Stimulated activated naive CD8-positive, alpha-beta T cell treated with anti-CD3 and anti-CD28 coated beads, Interleukin-15, amount 100 ng/mL, for 72 hours (primary cell): ENCODE measurements at regions not wholly inside any gene's neighbourhood (a gene's known extent, or its start where the extent isn't known, plus 50 kb on each side); places are given as distances from the start of the nearest gene placed in this dataset.
"Not testable (repeated sequence)": the region's sequence is repeated elsewhere in the genome, so short reads cannot be mapped to it uniquely, and the experiment has no call there.

Experiments used
- ATAC-seq: fragments of 150-1000 bp; cut with Tn5 transposase; 2 replicates; pipeline ENCODE4 v1.10.0; 2021; ENCODE audit warnings: mild to moderate bottlenecking, moderate library complexity
- DNase-seq, 2 donors: peaks; one replicate each; pipeline ENCODE4 v3.0.0; 2021 to 2022
- H3K27ac Mint-ChIP-seq, 2 donors: one replicate each; pipeline ENCODE4 v1.8.0; 2022; ENCODE audit warnings: mild to moderate bottlenecking in 2 of 2, mixed read lengths in 2 of 2, moderate library complexity in 2 of 2
- H3K27me3 Mint-ChIP-seq: one replicate; pipeline ENCODE4 v1.8.0; 2022; ENCODE audit warnings: mixed read lengths
- H3K4me1 Mint-ChIP-seq: one replicate; pipeline ENCODE4 v1.8.0; 2022; ENCODE audit warnings: mild to moderate bottlenecking, mixed read lengths
- H3K4me3 Mint-ChIP-seq, 2 donors: one replicate each; pipeline ENCODE4 v1.8.0; 2022; ENCODE audit warnings: mild to moderate bottlenecking in 2 of 2, mixed read lengths in 2 of 2, moderate library complexity in 1 of 2
- H3K9me3 Mint-ChIP-seq, 2 donors: one replicate each; pipeline ENCODE4 v1.8.0; 2022; ENCODE audit warnings: mixed read lengths in 2 of 2

DNA sequence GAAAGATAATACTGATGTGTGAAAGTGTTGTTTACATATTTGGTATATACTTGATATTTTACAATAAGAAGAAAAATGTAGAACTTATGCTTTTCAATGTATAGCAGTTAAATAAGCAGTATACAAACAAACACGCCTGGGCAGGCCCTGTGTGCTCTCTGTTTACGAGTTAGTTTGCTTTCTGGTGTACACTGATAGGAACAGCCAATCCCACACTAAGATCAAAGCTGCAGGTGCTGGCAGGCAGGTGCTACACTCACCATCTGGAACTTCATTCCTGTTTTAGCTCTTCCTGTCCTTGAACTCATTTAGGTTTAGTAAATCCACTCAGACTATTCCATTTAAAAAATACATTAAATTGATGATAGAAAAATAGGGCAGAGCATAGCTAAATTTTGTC, 614.7 kb upstream of the ST8SIA4 start:
- no peaks in the 10 kb centered on the region for H3K27me3 Mint-ChIP-seq
- H3K4me1 Mint-ChIP-seq, result no peaks in the 10 kb centered on the region
- peaks cover 4 to 5% of the 10 kb centered on the region in 2 donors for H3K9me3 Mint-ChIP-seq
- ATAC-seq (no peak), DNase-seq (no peak)
- no peak overlapping the region for H3K27ac Mint-ChIP-seq
- no peak overlapping the region for H3K4me3 Mint-ChIP-seq

DNA sequence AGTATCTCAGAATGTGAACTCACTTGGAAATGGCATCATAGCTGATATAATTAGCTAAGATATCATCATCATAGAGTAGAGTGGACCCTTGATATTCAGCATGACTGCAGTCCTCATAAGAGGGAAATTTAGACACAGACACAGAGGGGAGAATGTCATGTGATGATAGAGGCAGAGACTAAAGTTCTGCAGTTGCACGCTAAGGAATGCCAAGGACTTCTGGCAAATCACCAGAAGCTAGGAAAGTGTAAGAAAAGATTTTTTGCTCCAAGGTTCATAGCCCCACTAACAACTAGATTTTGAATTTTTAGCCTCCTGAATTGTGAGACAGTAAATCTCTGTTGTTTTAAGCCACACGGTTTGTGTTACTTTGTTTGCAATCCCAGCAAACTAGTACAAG, 612.6 kb upstream of the ST8SIA4 start:
- no peak for ATAC-seq
- H3K9me3 Mint-ChIP-seq, result peaks cover 0 to 4% of the 10 kb centered on the region in 2 donors
- no peaks in the 10 kb centered on the region for H3K4me1 Mint-ChIP-seq

GRCh38 chr5:101505891-101506570, 602.9 kb upstream of the ST8SIA4 start:
- DNase-seq (no peak), ATAC-seq (peak; percentile 50)
- H3K4me1 Mint-ChIP-seq, result no peaks in the 10 kb centered on the region
- no peak overlapping the region for H3K4me3 Mint-ChIP-seq
- no peaks in the 10 kb centered on the region for H3K27me3 Mint-ChIP-seq
- no peak overlapping the region for H3K27ac Mint-ChIP-seq
- peaks cover 10 to 15% of the 10 kb centered on the region in 2 donors for H3K9me3 Mint-ChIP-seq

More for the DNA sequence above, 612.6 kb upstream of the ST8SIA4 start:
- Mint-ChIP-seq H3K27ac (no peak overlapping the region), H3K4me3 (no peak overlapping the region), H3K27me3 (no peaks in the 10 kb centered on the region)
- no peak for DNase-seq

DNA sequence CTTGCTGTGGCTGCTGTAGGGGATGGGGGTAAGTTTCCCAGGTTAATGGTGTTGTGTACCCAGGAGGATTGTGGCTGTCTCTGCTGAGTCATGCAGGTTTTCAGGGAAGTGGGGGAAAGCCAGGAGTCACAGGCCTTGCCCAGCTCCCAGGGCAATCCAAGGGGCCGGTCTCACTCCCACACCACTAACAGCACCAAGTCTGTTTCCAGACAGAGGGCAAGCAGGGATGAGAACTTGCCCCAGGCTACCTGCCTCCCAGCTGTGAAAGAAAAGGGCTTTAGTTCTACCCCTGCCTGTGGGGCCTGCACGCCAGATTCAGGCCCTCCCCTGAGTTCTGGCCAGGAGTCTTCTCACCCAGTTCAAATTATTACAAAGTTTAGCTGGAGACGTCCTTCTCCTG, 579.8 kb upstream of the ST8SIA4 start:
- Mint-ChIP-seq H3K27me3 (no peaks in the 10 kb centered on the region), H3K27ac (no peak overlapping the region), H3K4me3 (no peak overlapping the region), H3K4me1 (no peaks in the 10 kb centered on the region), H3K9me3 (peaks cover 0 to 7% of the 10 kb centered on the region in 2 donors)
- no peak for DNase-seq
- ATAC-seq, result no peak

DNA sequence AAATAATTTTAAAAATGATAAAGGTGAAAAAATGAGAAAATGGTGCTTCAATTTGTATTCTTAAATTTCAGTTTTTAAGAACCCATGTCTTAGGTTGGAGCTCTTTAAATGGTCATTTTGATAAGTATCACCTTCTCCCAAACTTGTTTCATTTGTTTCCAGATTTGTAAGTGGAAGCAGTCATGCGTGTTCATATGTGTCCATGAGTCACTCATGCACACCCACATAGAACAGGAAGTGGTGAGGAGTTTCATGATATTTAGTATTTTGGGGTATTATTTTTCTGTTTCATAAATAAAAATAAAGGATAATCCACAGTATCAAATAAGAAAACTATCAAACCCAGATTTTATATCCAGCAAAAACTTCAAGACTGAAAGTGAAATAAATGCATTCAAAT, 570.4 kb upstream of the ST8SIA4 start:
- H3K27ac Mint-ChIP-seq, result no peak overlapping the region
- H3K4me3 Mint-ChIP-seq, result no peak overlapping the region
- no peak for ATAC-seq
- no peaks in the 10 kb centered on the region for H3K27me3 Mint-ChIP-seq
- no peaks in the 10 kb centered on the region for H3K9me3 Mint-ChIP-seq
- H3K4me1 Mint-ChIP-seq, result no peaks in the 10 kb centered on the region
- no peak for DNase-seq

DNA sequence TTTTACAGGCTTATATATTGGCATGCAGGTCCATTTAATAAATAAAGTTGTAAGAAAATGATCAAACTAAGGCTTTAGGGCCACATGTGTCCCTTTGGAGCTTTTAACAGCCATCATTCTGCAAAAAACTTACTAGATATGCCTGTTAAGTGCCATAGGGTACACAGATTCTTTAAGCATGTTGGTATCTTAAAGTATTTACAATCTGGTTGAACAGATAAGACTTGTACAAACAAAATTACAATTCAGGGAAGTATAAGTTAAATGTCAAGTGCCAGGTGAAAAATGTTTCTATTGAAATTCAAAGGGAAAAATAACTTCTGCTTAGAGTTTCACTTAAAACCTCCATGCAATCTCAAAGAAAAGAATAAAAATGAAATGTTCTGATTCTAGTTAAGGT, 558.4 kb upstream of the ST8SIA4 start:
- Mint-ChIP-seq H3K9me3 (no peaks in the 10 kb centered on the region), H3K4me3 (no peak overlapping the region), H3K4me1 (no peaks in the 10 kb centered on the region), H3K27me3 (no peaks in the 10 kb centered on the region), H3K27ac (no peak overlapping the region)
- ATAC-seq (no peak), DNase-seq (no peak)

- H3K27me3 Mint-ChIP-seq, result no peaks in the 10 kb centered on the region
- H3K4me1 Mint-ChIP-seq, result no peaks in the 10 kb centered on the region
- H3K9me3 Mint-ChIP-seq, result no peaks in the 10 kb centered on the region
- no peak overlapping the region for H3K4me3 Mint-ChIP-seq
- no peak overlapping the region for H3K27ac Mint-ChIP-seq
- ATAC-seq, result no peak
- DNase-seq, result no peak
Observed at GRCh38 chr5:101458587-101458986, 555.5 kb upstream of the ST8SIA4 start.

DNA sequence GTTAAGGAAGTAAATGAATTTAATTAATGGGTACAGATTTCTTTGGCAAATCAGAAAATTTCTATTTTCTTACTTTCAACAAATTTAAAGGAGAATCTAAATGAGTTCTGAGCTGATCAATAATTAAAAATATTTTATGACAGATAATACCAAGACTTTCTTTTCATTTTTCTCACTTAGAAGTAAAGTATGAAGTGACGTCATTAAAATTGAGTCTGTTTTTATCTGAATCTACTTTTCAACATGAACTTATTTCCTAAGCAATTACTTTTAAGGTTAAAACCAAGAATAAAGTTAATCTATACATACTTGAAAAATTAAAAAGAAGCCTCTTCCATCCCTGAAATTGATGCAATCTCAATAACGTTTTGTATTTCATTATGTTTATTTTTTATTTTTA, 552.8 kb upstream of the ST8SIA4 start:
- no peak for ATAC-seq
- no peak overlapping the region for H3K4me3 Mint-ChIP-seq
- DNase-seq, result no peak
- no peaks in the 10 kb centered on the region for H3K27me3 Mint-ChIP-seq
- H3K27ac Mint-ChIP-seq, result no peak overlapping the region
- no peaks in the 10 kb centered on the region for H3K9me3 Mint-ChIP-seq
- H3K4me1 Mint-ChIP-seq, result no peaks in the 10 kb centered on the region

DNA sequence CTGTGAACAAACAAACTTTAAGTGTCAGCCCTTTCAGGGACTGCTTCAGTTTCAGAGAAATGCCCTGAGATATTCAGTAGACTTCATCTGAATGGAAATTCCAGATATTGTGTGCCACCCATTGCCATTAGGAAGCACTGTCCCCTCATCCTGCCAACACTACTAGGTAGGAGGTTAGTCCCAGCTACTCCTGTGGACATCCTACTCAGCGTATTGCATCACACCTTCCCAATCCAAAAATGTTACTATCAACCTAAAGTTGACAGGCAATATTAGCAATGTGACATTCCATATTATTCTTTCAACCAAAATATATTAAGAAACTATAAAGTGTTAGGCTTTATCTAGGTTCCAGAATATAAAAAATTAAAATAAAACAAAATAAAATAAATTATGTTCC, 552.0 kb upstream of the ST8SIA4 start:
- Mint-ChIP-seq H3K27ac (no peak overlapping the region), H3K9me3 (no peaks in the 10 kb centered on the region)

DNA sequence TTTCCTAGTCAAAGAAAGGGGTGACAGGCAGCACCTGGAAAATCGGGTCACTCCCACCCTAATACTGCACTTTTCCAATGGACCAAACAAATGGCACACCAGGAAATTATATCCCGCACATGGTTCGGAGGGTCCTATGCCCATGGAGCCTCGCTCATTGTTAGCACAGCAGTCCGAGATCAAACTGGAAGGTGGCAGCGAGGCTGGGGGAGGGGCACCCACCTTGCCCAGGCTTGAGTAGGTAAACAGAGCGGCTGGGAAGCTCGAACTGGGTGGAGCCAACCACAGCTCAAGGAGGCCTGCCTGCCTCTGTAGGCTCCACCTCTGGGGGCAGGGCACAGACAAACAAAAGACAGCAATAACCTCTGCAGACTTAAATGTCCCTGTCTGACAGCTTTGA, 539.2 kb upstream of the ST8SIA4 start:
- H3K4me3 Mint-ChIP-seq, ATAC-seq, H3K4me1 Mint-ChIP-seq, H3K27ac Mint-ChIP-seq, DNase-seq, H3K27me3 Mint-ChIP-seq: not testable (repeated sequence)
- H3K9me3 Mint-ChIP-seq, result peaks cover 17 to 21% of the 10 kb centered on the region in 2 donors

More for the DNA sequence above, 552.0 kb upstream of the ST8SIA4 start:
- no peak overlapping the region for H3K4me3 Mint-ChIP-seq
- no peaks in the 10 kb centered on the region for H3K4me1 Mint-ChIP-seq
- ATAC-seq, result no peak
- H3K27me3 Mint-ChIP-seq, result no peaks in the 10 kb centered on the region
- DNase-seq, result no peak

GRCh38 chr5:101440173-101440572, 537.1 kb upstream of the ST8SIA4 start:
- H3K27me3 Mint-ChIP-seq, result no peaks in the 10 kb centered on the region
- no peak overlapping the region for H3K27ac Mint-ChIP-seq
- H3K9me3 Mint-ChIP-seq, result peaks cover 14 to 20% of the 10 kb centered on the region in 2 donors
- DNase-seq (no peak), ATAC-seq (no peak)
- no peak overlapping the region for H3K4me3 Mint-ChIP-seq
- H3K4me1 Mint-ChIP-seq, result no peaks in the 10 kb centered on the region

DNA sequence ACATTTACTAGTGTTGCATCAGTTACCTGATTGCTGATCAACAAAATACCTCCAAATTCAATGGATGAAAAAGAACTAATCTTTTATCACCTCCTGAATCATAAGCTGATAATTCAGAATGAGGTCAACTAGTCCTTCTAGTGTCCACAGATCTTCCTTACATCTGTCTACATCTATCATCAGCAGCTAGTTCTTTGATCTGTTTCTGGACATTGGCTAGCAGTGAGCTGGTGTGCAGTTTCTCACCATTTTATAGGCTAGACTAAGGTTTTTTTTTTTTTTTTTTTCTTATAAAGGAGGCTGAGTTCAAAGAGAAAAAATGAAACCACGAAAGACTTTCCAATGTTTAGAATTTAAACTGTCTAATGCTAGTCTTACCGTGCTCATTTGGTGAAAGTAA, 534.3 kb upstream of the ST8SIA4 start:
- Mint-ChIP-seq H3K4me3 (no peak overlapping the region), H3K27ac (no peak overlapping the region), H3K9me3 (peaks cover 0 to 8% of the 10 kb centered on the region in 2 donors), H3K4me1 (no peaks in the 10 kb centered on the region), H3K27me3 (no peaks in the 10 kb centered on the region)
- ATAC-seq, result no peak
- no peak for DNase-seq

DNA sequence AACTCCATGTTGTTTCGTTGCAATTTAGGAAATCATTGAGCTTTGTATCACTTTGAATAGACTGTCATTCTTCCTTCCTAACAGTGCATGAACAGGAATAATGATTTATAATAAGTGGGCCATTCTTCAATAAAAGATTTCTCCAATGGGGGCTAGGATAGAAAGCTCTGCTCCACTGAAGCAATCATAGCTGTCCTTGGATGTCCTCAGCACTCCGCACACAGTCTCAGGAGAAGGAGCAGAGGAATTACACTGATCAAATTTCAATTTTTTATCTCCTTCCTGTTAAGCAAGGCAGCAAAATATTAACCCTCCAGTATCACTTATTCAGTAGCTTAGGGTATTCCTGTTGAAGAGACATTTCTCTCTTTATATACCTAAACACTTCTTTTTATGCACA, 532.7 kb upstream of the ST8SIA4 start:
- no peaks in the 10 kb centered on the region for H3K4me1 Mint-ChIP-seq
- DNase-seq (no peak), ATAC-seq (no peak)
- H3K27me3 Mint-ChIP-seq, result no peaks in the 10 kb centered on the region
- H3K27ac Mint-ChIP-seq, result no peak overlapping the region
- no peak overlapping the region for H3K4me3 Mint-ChIP-seq
- peaks cover 0 to 8% of the 10 kb centered on the region in 2 donors for H3K9me3 Mint-ChIP-seq

DNA sequence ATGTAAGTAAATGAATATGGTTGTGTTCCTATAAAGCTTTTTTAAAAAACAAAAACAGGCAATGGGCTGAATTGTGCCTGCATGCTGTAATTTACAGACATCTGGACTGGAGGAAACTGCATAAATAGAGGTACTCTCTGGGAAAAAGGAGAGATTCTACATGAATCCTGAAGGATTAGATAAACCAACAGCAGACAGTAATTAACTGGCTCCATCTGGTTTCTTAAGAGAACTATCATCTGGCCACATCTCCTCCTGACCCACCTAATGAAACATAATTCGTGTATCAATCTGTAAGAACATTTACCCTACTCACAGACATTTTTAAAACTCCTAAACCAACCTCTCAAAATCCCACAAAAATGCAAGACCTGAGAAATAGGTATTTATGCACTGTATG, 528.1 kb upstream of the ST8SIA4 start:
- Mint-ChIP-seq H3K4me1 (no peaks in the 10 kb centered on the region), H3K4me3 (no peak overlapping the region)

GRCh38 chr5:101430551-101430950, 527.5 kb upstream of the ST8SIA4 start:
- Mint-ChIP-seq H3K27me3 (no peaks in the 10 kb centered on the region), H3K4me3 (no peak overlapping the region), H3K4me1 (no peaks in the 10 kb centered on the region), H3K9me3 (no peaks in the 10 kb centered on the region), H3K27ac (no peak overlapping the region)
- DNase-seq (no peak), ATAC-seq (no peak)

More for the DNA sequence above, 528.1 kb upstream of the ST8SIA4 start:
- ATAC-seq (no peak), DNase-seq (no peak)
- no peak overlapping the region for H3K27ac Mint-ChIP-seq
- no peaks in the 10 kb centered on the region for H3K27me3 Mint-ChIP-seq
- no peaks in the 10 kb centered on the region for H3K9me3 Mint-ChIP-seq

DNA sequence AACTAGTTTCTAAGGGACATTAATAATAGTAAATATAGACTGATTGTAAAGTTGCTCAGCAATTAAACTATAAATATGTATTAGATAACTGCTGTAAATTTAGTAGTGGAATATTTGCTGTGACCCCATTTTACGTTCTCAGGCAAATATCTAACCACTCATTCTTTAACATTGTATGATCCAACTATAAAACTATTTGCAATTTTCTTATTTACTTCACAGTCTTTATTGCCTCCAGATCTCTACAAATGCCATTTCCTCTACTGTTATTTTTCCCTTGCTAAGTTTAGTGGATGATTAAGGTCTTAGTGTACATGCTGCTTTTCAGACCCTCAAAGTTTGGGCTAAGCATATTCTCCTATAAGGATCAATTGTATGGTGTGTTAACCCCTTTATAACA, 526.2 kb upstream of the ST8SIA4 start:
- no peaks in the 10 kb centered on the region for H3K27me3 Mint-ChIP-seq
- no peaks in the 10 kb centered on the region for H3K4me1 Mint-ChIP-seq
- DNase-seq (no peak), ATAC-seq (no peak)
- no peak overlapping the region for H3K27ac Mint-ChIP-seq
- H3K9me3 Mint-ChIP-seq, result no peaks in the 10 kb centered on the region
- H3K4me3 Mint-ChIP-seq, result no peak overlapping the region

GRCh38 chr5:101425339-101425859, 522.3 kb upstream of the ST8SIA4 start:
- ATAC-seq, result no peak
- H3K27ac Mint-ChIP-seq, result no peak overlapping the region
- H3K4me3 Mint-ChIP-seq, result no peak overlapping the region
- H3K4me1 Mint-ChIP-seq, result no peaks in the 10 kb centered on the region
- no peaks in the 10 kb centered on the region for H3K27me3 Mint-ChIP-seq
- H3K9me3 Mint-ChIP-seq, result no peaks in the 10 kb centered on the region
- DNase-seq, result no peak
